GM12865 (cell line): ENCODE measurements at regions not wholly inside any gene's neighbourhood (a gene's known extent, or its start where the extent isn't known, plus 50 kb on each side); places are given as distances from the start of the nearest gene placed in this dataset.

Source experiments
- DNase-seq: peaks from one replicate; pipeline ENCODE4 v3.0.0; 2010; ENCODE audit warnings: low read depth
- H3K4me3 ChIP-seq: 2 replicates; pipeline ENCODE4 v1.5.1; 2011; ENCODE audit warnings: mild to moderate bottlenecking, low read depth, low read length, control low read depth
- TF ChIP-seq, protein P1 (sequence below): IDR thresholded peaks from 2 replicates; pipeline ENCODE4 v1.5.1; 2011; ENCODE audit warnings: low read length, control low read depth, low read depth, inconsistent platforms; ENCODE audit not compliant: insufficient read depth; ENCODE audit errors: missing control alignments

DNA sequence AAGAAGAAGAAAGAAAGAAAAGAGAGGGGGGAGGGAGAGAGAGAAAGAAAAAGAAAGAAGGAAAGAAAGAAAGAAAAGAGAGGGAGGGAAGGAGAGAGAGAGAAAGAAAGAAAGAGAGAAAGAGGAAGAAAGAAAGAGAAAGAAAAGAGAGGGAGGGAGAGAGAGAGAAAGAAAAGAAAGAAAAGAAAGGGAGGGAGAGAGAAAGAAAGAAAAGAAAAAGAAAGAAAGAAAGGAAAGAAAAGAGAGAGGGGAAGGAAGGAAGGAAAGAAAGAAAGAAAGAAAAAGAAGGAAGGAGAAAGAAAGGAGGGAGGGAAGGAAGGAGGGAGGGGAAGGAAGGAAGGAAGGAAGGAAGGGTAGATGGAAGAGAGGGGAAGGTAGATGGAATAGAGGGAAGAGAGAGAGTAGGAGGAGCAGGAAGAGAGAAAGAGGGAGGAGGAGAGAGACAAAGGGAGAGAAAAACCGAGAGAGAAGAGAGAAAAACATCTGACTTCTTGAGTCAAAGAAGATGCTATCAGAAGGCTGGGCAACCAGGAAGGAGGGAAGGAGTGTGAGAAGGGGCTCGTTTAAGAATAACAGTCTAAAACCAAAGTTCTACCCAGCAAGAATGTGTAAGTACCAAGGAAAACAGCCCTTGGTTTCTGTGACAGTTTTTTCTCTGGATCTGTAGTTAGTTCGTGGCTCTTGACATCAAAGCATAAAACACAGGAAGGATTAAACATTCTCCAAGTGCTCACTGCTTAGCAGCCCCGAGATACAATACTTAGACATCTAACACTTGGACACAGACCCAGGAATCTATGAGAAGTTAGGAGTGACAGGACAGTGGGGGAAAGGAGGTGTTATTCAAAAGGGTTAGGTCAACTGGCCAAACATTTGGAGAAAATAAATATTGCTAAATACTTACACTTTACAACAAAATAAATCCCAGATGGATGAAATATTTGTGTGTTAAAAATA lies 131.9 kb upstream of the STMND1 start:
- H3K4me3 ChIP-seq, result no peak overlapping the region
- TF ChIP-seq, protein P1, sequence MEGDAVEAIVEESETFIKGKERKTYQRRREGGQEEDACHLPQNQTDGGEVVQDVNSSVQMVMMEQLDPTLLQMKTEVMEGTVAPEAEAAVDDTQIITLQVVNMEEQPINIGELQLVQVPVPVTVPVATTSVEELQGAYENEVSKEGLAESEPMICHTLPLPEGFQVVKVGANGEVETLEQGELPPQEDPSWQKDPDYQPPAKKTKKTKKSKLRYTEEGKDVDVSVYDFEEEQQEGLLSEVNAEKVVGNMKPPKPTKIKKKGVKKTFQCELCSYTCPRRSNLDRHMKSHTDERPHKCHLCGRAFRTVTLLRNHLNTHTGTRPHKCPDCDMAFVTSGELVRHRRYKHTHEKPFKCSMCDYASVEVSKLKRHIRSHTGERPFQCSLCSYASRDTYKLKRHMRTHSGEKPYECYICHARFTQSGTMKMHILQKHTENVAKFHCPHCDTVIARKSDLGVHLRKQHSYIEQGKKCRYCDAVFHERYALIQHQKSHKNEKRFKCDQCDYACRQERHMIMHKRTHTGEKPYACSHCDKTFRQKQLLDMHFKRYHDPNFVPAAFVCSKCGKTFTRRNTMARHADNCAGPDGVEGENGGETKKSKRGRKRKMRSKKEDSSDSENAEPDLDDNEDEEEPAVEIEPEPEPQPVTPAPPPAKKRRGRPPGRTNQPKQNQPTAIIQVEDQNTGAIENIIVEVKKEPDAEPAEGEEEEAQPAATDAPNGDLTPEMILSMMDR, result no peak
- no peak for DNase-seq

DNA sequence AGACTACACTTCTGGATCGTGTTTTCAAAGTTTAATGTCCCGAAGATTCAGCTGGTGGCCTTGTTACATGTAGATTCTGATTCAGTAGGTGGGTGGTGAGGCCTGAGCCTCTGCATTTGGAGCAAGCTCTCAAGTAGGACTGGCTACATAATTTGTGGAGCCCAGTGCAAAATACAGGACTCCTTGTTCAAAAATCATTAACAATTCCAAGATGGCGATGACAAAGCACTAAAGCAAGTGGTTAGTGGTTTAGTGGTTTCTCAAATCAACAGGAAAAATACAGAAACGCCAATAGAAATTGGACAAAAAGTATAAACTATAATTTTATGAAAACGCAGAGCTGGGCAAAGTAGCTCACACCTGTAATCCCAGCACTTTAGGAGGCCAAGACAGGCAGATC lies 133.7 kb upstream of the STMND1 start:
- no peak overlapping the region for H3K4me3 ChIP-seq
- no peak for DNase-seq
- TF ChIP-seq, protein P1, result no peak

DNA sequence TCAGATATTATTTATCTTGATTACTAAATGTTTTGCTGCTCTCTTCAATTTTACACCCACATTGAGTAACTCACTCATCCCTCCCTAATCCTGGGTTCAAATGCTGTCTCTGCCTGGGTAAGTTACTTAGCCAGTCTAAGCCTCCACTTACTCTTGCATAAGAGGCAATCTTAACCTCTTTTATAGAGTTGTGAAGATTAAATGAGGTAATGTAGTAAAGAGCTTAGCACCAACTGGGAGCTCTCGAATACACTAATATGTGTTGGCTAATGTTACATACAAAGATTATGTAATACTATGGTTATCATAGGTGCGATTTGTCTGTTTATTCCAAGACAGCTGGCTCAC lies 134.4 kb upstream of the STMND1 start:
- TF ChIP-seq, protein P1, result no peak
- DNase-seq, result no peak

DNA sequence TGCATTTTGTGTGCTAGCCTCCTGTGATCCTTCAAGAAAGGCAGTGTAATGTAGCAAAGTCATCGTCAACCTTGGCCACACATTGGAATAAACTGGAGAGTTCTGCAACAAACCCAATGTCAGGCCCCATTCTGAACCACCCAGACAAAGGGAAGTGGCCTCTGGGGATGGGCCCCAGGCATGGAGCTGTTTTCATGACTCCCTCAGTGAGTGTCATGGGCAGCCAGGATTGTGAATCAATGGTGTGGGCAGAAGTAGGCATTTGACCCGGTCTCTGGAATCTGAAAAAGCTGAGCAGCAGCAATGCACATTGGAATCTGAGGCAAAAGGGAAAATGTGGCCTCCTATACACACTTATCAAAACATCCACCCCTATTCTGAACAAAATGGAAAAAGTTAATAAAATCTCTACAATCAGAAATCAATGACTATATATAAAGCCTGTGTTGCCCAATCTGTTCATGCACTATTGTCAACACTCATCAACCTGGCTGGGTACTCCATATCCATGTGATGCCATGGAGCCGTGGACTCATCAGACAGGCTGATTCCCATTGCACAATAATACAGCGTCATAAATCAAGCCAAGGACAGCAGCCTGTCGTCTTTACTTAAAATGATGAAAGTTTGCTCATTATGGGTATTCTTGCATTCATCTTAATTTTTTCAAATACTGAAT lies 134.9 kb upstream of the STMND1 start:
- DNase-seq, result no peak
- TF ChIP-seq, protein P1, result no peak

More for the DNA sequence above, 134.4 kb upstream of the STMND1 start:
- H3K4me3 ChIP-seq, result no peak overlapping the region

DNA sequence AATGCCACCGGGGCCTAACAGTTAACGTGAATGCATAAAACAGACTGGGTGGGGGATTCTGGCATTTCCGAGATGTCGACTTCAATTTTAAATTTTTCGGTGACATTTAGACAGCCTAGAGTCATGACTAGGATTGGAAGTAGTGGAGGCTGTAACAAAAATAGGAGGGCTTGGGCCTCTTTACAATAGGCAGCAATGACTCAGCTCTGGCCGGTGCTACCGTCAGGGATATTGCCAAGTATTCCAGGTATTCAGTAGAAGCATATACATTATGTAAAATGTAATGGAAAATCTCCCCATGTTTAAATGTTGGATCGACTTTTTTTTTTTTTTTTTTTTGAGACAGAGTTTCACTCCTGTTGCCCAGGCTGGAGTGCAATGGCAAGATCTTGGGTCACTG lies 136.2 kb upstream of the STMND1 start:
- DNase-seq, result no peak

More for the DNA sequence above, 134.9 kb upstream of the STMND1 start:
- no peak overlapping the region for H3K4me3 ChIP-seq

DNA sequence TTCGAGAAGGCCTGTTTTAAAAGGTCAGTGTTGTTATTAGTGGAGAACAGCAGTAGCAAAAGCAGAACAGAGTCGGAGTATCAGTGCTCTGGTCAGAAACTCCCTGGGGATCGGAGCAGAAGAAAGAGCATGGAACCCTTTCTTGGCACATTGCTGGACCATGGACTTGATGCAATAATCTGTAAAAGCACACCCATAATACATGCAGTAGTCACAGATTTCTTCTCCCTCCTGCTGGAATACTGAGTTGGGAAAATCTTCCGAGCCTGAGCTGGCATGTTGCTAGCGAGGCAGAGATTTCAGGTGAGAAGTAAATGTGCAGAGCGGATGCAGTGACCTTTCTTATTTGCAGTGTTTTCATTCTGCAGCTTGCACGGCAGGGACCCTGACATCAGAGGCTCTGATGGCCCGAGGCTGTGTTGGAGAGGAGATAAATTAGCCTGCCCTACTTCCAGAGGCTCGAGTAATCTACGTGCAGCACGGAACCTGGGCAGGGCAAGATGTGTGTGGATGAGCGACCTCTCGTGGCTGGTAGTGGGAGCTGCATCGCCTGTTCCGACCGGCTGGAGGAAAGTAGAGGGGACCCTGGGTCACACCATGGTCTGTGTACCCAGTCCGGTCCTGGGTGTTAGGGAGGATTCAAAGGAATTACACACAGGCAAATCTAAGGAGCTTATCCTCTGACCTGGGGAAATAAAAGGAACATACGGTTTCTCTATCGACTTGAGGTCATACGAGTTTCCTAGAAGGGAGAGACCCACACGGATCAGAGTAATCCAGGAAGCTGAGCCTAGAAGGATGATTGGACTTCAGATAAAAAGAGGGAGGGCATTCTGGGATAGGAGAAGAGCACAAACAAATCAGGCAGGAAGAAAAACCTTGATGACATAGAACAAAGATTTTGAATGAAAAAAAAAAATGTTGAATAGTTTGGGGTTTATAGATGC lies 137.0 kb upstream of the STMND1 start:
- no peak overlapping the region for H3K4me3 ChIP-seq
- TF ChIP-seq, protein P1, result peak; percentile 93
- peak; percentile 73 for DNase-seq

More for the DNA sequence above, 136.2 kb upstream of the STMND1 start:
- H3K4me3 ChIP-seq, result no peak overlapping the region
- TF ChIP-seq, protein P1, result no peak
